IPS DF 6.9 (cell line): ENCODE measurements at regions not wholly inside any gene's neighbourhood (a gene's known extent, or its start where the extent isn't known, plus 50 kb on each side); places are given as distances from the start of the nearest gene placed in this dataset.

Source experiments
- DNase-seq: peaks from one replicate; pipeline ENCODE4 v3.0.0-alpha.2; 2013; ENCODE audit warnings: low read depth, low spot score
- H3K27ac ChIP-seq: one replicate; pipeline ENCODE4 v1.5.1; 2013; ENCODE audit warnings: low read length, control low read depth
- H3K27me3 ChIP-seq: 2 replicates; pipeline ENCODE4 v1.6.1; 2013; ENCODE audit warnings: mild to moderate bottlenecking, low read length; ENCODE audit not compliant: control insufficient read depth, insufficient read depth
- H3K36me3 ChIP-seq: 2 replicates; pipeline ENCODE4 v1.6.1; 2013; ENCODE audit warnings: low read length; ENCODE audit not compliant: control insufficient read depth, insufficient read depth
- H3K4me1 ChIP-seq: 2 replicates; pipeline ENCODE4 v1.6.1; 2013; ENCODE audit warnings: low read length; ENCODE audit not compliant: control insufficient read depth, insufficient read depth
- H3K4me3 ChIP-seq: 2 replicates; pipeline ENCODE4 v1.5.1; 2013; ENCODE audit warnings: mild to moderate bottlenecking, low read length
- H3K9me3 ChIP-seq: 2 replicates; pipeline ENCODE4 v1.6.1; 2013; ENCODE audit warnings: low read length, inconsistent platforms; ENCODE audit not compliant: control insufficient read depth, insufficient read depth
- WGBS: extraction: QIAGEN DNeasy Blood & Tissue Kit; methylation state at CpG from one replicate; pipeline ENCODE4 v1.1.7; 2013; ENCODE audit warnings: mixed read lengths, missing lambda C conversion rate; ENCODE audit not compliant: insufficient read length, insufficient coverage; 5-methylcytosine and 5-hydroxymethylcytosine counted together

DNA sequence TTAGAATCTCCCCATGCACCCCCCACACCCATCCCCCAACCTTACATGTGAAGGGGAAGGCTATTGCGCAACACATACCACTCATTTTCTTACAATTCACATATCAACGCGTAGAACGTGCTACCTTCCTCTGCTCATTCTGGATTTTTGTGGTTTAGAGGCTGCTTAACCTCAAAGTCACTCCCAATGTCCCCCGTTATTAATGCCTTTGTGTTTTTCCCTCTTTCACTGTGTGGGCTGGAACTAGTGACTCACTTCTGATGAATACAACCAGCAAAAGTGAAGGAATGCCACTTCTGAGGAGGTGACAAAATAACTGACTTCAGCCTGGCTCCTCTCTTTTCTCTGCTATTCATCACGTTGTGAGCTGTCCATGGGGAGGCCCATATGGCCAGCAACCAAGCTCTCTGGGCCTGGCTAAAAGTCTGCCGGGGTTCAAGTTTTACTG, 342.5 kb upstream of the NXPH2 start:
- no peak overlapping the region for H3K4me3 ChIP-seq
- no peak for DNase-seq
- no peaks in the 10 kb centered on the region for H3K36me3 ChIP-seq
- no peaks in the 10 kb centered on the region for H3K4me1 ChIP-seq
- no peak overlapping the region for H3K27ac ChIP-seq
- H3K27me3 ChIP-seq: no peaks in the 10 kb centered on the region
- H3K9me3 ChIP-seq: no peaks in the 10 kb centered on the region
- no CpG with 5 or more reads among the region's 7 CpGs for WGBS

DNA sequence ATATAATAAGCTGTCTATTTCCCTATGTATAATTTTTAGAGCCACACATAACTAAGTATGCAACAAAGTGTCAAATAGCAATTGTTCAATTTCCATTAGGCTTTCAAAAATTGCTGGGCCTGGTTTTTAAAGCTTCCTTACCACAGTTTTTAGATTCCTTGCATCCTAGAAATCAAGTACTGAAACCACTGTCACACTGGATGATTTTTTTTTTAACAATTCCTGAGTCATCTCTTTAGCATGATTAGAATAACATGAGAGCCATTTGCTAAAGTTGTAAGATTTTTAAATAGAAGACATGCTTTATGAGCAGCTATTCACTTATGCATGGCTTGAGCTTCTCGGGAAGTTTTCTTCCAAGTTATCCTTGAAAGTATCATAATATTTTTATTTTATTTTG, 319.5 kb upstream of the NXPH2 start:
- Histone ChIP-seq H3K9me3 (no peaks in the 10 kb centered on the region), H3K36me3 (no peaks in the 10 kb centered on the region), H3K27me3 (no peaks in the 10 kb centered on the region), H3K4me3 (no peak overlapping the region), H3K27ac (no peak overlapping the region), H3K4me1 (no peaks in the 10 kb centered on the region)
- no peak for DNase-seq
- no CpG with 5 or more reads among the region's 1 CpG for WGBS

DNA sequence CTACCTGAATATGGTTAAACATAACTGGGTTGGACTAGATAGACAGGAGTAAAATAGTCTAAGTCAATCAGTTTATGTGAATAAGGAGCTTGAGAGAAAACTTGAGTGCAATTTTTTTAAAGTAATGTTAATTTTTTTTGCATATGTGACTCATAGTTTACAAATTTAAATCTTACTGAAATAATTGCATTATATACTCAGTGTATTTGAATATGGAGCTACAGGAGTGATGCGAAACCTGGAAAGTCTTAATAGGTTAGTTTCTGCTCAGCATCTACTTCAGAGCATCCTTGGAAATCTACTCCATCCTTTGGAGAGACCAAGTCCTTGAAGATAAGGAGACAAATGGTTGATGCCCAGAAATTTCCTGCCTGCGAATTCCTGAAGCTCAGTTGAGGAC, 318.8 kb upstream of the NXPH2 start:
- no CpG with 5 or more reads among the region's 2 CpGs for WGBS
- H3K27me3 ChIP-seq: no peaks in the 10 kb centered on the region
- H3K36me3 ChIP-seq: no peaks in the 10 kb centered on the region
- no peak for DNase-seq
- H3K27ac ChIP-seq: no peak overlapping the region
- no peaks in the 10 kb centered on the region for H3K4me1 ChIP-seq
- no peak overlapping the region for H3K4me3 ChIP-seq
- H3K9me3 ChIP-seq: no peaks in the 10 kb centered on the region

DNA sequence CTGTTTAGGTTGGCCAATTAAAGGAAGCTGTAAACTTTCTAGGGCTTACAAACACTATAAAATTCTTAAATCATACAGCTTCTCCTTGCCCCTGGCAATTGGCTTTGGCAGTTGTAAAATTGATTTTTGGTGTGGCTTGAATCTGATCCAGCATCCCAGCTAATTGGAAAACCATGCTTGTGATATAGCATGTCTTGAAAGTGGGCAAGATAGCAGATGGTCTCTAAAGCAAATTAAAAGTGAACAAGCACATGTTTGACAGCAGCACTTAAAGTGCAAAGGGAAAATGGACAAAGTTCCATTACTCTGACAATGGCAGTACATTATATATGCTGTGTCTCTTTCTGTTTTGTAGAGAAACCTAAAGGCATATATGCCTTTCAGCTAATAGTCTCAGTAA, 302.9 kb upstream of the NXPH2 start:
- Histone ChIP-seq H3K27me3 (no peaks in the 10 kb centered on the region), H3K9me3 (no peaks in the 10 kb centered on the region), H3K4me1 (no peaks in the 10 kb centered on the region), H3K36me3 (no peaks in the 10 kb centered on the region), H3K4me3 (no peak overlapping the region), H3K27ac (no peak overlapping the region)
- DNase-seq: no peak

DNA sequence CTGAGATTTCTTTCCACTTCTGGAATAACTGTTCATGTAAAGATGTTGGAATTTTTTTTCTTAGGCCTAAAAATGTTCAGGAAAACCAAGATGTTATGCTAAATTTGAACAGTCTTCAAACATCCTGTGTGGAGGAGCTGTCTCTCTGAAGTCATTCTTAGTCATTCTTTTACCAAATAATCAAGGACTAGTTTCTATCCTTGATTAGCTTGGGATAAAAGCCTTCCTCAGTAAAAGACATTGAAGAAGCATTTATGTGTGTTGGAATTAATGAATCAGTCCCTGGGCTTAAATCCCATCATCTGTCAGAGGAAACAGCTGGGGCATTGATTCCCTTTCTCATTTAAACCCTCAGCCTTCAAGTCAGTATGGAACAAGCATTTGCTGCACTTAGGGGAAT, 300.1 kb upstream of the NXPH2 start:
- DNase-seq: no peak
- H3K9me3 ChIP-seq: no peaks in the 10 kb centered on the region
- no peaks in the 10 kb centered on the region for H3K4me1 ChIP-seq
- H3K27me3 ChIP-seq: no peaks in the 10 kb centered on the region
- no peak overlapping the region for H3K27ac ChIP-seq
- no peaks in the 10 kb centered on the region for H3K36me3 ChIP-seq
- H3K4me3 ChIP-seq: no peak overlapping the region

DNA sequence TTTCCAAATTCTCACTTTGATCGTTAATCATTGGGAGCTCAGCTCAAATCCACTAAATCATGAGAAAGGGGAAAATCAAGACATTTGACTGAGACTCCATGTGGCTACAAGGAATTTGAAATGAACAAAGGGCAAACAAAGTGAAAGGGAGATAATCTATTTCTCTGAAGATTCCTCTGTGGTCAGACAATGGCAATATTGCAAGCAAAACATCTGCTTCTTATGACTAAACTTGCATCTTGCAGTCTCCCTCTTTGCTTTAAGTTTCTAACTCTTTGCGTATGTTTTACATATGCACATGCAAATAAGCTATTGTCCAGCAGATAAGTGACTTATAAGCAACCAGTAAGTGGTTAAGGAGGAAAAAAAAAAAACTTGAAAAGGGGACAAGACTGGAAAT, 299.1 kb upstream of the NXPH2 start:
- Histone ChIP-seq H3K27me3 (no peaks in the 10 kb centered on the region), H3K36me3 (no peaks in the 10 kb centered on the region), H3K9me3 (no peaks in the 10 kb centered on the region), H3K27ac (no peak overlapping the region), H3K4me3 (no peak overlapping the region), H3K4me1 (no peaks in the 10 kb centered on the region)
- no CpG with 5 or more reads among the region's 2 CpGs for WGBS
- no peak for DNase-seq

DNA sequence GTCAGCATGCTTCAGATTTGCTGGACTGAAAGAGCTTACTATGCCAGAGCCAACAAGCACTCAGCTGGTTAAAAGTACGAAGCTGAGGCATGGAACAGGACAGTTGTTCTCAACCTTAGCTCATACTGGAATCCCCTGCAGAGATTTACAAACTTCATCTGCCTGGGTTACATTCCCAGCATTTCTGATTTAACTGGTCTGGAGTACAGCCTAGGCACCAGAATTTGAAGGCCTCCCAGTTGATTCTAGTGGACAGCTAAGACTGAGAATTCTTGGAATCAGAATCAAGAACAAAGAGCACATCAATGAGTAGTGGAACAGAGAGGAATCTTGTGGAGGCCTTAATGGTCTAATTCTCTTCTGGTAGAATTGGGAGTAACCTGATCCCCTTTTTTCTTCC, 298.2 kb upstream of the NXPH2 start:
- Histone ChIP-seq H3K9me3 (no peaks in the 10 kb centered on the region), H3K4me1 (no peaks in the 10 kb centered on the region), H3K27me3 (no peaks in the 10 kb centered on the region), H3K4me3 (no peak overlapping the region), H3K27ac (no peak overlapping the region), H3K36me3 (no peaks in the 10 kb centered on the region)
- no peak for DNase-seq
- no CpG with 5 or more reads among the region's 1 CpG for WGBS

DNA sequence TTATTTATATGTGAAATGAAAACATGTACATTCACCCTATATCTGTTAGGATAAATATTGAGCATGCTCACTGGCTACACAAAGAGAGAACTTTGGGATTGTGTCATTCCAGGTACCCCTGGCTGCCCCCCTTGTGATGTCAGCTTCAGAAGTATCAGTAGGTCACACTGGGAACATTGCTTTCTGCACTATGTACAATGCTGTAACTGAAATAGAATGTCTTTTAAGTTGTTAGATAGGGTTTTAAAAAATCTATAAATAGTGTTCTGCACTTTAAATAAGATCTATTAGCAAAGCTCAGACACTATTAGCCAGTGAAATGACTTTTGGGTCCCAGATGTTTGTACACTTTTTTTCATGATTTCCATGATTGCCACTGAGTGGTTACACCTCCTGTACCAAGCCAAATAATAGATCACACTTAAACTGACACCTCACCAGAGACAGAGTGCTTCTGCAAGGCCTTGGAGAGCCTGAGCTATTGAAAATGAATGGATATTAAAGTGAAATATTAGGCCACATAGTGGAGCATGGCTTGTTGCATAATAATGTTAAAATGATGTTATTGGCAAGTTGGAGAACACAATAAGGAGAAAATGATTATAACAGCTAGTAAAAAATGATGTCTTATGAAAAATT, 297.0 kb upstream of the NXPH2 start:
- Histone ChIP-seq H3K27ac (no peak overlapping the region), H3K9me3 (no peaks in the 10 kb centered on the region), H3K4me3 (no peak overlapping the region), H3K27me3 (no peaks in the 10 kb centered on the region), H3K4me1 (no peaks in the 10 kb centered on the region), H3K36me3 (no peaks in the 10 kb centered on the region)
- no peak for DNase-seq

DNA sequence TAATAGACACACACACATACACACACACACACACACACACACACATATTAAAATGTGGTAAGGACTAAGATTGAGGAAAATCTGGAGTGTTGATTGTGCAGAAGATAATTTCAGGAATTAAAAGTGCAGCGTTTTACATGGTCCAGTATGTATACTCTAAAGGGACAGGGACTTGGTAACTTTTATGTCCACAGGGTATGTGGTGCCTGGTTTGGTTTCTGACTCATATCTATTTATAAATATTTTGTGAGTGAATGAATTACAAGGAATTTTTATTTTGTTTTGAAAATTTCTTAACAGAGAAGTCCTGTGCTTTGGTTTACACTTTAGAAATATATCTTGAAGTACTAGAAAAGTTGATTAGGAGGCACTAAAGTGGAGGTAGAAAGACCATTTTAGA, 287.7 kb upstream of the NXPH2 start:
- no peak overlapping the region for H3K4me3 ChIP-seq
- no peaks in the 10 kb centered on the region for H3K27me3 ChIP-seq
- no peaks in the 10 kb centered on the region for H3K36me3 ChIP-seq
- no peaks in the 10 kb centered on the region for H3K4me1 ChIP-seq
- no peaks in the 10 kb centered on the region for H3K9me3 ChIP-seq
- WGBS: no CpG with 5 or more reads among the region's 1 CpG
- no peak overlapping the region for H3K27ac ChIP-seq
- DNase-seq: no peak

DNA sequence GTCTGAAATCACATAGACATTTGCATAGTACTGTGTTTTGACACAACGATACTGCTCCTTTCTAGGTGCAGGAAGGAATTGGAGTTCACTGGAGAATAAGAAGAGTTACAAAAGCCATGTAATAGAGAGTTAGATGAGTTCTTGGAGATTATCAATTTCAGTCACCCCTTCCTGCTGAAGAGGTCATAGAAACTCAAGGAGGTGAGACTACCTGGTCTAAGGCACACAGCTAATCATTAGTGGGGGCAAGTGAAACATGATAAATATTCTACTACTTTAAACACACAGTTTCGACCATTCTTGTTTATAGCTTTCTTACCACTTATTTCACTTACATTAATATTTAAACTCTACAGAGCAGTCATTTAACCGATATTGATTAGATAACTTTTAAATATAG, 286.9 kb upstream of the NXPH2 start:
- Histone ChIP-seq H3K27ac (no peak overlapping the region), H3K9me3 (no peaks in the 10 kb centered on the region), H3K27me3 (no peaks in the 10 kb centered on the region), H3K4me1 (no peaks in the 10 kb centered on the region), H3K4me3 (no peak overlapping the region), H3K36me3 (no peaks in the 10 kb centered on the region)
- no peak for DNase-seq
- 100% methylated on average over 2 of the region's 3 CpGs for WGBS

DNA sequence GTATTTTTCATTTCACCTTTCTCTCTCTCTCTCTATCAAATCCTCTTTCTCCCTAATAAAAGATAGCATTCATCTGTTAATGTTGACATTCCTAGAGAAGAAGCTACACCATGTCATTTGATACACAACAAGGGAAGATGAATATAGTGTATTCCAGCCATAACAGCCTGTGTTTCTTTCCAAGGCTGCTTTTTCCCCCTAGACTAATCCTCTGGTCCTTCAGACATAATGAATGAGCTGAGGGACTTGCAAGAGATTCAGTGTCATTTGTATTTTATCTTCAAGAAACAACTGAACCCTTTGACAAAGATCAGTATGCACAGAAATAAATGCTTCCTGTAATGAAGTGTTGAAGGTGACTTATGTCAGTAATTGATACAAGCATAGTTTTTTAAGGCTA, 284.0 kb upstream of the NXPH2 start:
- H3K36me3 ChIP-seq: no peaks in the 10 kb centered on the region
- no peak overlapping the region for H3K4me3 ChIP-seq
- no peaks in the 10 kb centered on the region for H3K9me3 ChIP-seq
- H3K4me1 ChIP-seq: no peaks in the 10 kb centered on the region
- no peaks in the 10 kb centered on the region for H3K27me3 ChIP-seq
- no peak for DNase-seq
- no peak overlapping the region for H3K27ac ChIP-seq
